Stimulated activated CD4-positive, alpha-beta T cell treated with anti-CD3 and anti-CD28 coated beads, Interleukin-15, amount 100 ng/mL, for 1 hour (primary cell): ENCODE measurements at regions not wholly inside any gene's neighbourhood (a gene's known extent, or its start where the extent isn't known, plus 50 kb on each side); places are given as distances from the start of the nearest gene placed in this dataset.

Experiments used
- DNase-seq, 2 donors: peaks; one replicate each; pipeline ENCODE4 v3.0.0-alpha.2; 2020; ENCODE audit warnings: low read depth in 1 of 2, low spot score in 1 of 2

DNA sequence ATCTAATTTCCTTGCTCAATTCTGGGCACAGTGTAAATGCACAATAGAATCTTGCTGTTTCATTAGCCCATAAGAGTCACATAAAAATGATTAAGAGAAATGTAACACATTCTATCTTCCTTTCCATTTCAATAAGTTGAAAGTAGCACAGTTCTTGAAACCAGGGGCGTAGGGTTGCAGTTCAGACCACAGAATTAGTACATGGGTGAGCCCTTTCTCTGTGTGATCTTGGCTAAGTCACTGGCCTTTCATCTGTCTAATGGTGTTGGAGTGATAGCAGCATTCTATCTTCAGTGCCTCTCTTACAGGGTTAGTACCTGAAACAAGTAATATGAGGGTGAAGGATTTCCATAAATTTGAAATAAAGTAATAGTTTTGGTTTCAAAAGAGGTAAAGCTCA lies 445.3 kb upstream of the ZNF462 start:
- no peak for DNase-seq

DNA sequence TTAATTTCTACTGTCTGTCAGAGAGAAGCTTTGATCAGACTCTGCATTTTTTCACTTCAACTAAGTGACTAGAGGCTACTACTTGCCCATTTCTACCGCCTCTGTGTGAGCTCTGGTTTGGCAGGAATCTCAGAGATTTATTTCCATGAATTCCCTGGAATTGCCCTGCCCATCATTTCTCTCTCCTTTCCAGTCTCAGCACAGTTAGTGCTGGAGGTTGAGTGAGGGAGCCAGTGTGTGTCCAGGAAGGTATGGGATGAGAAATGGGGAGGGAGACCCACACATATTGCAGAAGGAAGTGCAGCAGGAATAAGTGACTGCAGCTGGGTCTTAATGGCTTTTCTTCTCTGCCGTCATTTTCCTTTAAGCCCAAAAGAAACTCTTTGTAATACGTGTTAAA lies 443.1 kb upstream of the ZNF462 start:
- no peak for DNase-seq

- no peak for DNase-seq
Measured at GRCh38 chr9:106420511-106420944, 442.4 kb upstream of the ZNF462 start.

DNA sequence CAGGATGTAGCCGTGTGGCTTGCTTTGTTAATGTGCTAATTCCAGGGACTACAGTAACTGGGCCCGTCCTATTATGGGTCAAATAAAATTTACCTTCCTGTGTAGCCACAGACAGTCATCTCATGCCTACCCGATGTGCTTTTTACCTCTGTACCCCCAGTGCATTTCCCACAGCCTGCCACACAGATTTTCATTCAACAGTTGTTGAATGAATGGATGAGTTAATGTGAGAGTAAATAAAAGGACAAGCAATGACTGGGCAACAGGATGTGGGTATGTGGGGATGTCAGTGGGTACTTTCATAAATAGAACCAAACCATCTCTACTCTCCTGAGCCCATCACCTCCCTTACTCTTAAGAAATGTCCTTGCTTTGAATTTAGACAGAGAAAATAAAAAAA lies 441.2 kb upstream of the ZNF462 start:
- DNase-seq, result no peak

- DNase-seq, result no peak
Measured at GRCh38 chr9:106423575-106423974, 439.4 kb upstream of the ZNF462 start.

DNA sequence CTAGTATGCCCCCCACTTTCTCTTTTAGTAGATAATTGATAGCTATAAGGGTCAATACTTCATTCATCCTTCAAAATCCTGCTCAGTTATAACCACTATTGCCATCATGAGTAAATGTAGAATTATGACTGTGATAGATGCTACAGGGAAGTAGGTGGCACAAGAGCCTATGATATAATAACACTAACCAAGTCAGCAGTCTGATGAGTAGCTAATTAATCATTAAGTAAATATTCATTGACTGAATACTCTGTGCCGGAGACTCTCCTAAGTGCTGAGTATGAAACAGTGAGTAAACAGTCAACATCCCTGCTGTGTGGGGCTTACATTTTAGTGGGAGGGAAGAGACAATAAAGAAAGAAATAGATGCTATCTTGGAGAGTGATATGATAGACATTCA lies 430.3 kb upstream of the ZNF462 start:
- no peak for DNase-seq

GRCh38 chr9:106438928-106439327 lies 424.0 kb upstream of the ZNF462 start:
- no peak for DNase-seq

GRCh38 chr9:106441283-106441682 lies 421.7 kb upstream of the ZNF462 start:
- DNase-seq, result no peak

DNA sequence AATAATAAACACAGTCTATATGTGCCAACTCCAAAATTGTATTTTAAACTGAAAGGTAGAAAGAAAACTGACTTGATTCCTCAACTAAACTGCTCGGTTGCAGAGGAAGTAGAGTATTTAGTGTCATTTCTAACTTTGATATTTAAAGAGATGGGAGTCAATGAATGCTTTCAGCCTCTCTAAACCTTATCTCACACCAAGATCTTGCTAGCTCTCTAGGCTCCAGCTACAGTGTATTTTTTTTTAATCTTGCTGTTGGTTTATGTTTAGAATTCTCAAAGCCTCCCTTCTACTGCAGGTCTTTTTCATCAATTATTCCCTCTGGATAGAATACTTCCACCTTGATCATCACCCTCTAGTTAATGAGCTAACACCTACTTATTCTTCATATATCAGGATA lies 419.4 kb upstream of the ZNF462 start:
- DNase-seq, result no peak

- DNase-seq, result no peak
Measured at GRCh38 chr9:106445107-106445506, 417.9 kb upstream of the ZNF462 start.

- no peak for DNase-seq
Measured at GRCh38 chr9:106449336-106449927, 413.5 kb upstream of the ZNF462 start.

DNA sequence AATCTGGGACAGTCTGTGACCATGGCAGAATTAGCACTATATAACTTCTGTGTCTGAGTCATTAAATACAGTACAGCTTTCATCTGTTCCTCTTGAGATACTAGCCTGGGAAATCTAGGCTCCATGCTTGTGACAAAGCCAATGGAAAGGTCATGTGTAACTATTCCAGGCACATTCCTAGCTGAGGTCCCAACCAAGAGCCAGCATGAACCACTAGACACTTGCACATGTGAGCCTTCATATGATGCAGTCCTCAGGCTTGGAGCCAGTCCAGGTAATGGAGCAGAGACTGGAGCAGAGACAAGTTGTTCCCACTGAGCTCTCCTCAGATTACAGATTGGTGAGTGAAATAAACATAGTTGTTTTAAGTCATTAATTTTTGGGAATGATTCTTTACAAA lies 412.4 kb upstream of the ZNF462 start:
- DNase-seq, result no peak

DNA sequence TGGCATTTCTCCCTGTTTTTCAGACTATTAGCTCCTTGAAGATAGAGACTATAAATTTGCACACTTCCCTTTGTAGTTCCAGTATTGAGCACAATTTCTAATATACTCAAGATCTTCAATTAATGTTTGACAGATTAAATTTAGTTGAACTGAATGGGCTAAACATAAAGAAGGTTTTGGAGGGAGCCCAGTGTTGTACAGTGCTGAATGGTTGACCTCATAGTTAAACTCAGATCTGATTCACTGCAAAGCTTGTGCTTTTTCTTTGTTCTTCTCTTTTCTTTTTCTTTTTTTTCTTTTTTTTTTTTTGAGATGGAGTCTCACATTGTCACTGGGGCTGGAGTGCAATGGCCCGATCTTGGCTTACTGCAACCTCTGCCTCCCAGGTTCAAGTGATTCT lies 411.7 kb upstream of the ZNF462 start:
- no peak for DNase-seq

DNA sequence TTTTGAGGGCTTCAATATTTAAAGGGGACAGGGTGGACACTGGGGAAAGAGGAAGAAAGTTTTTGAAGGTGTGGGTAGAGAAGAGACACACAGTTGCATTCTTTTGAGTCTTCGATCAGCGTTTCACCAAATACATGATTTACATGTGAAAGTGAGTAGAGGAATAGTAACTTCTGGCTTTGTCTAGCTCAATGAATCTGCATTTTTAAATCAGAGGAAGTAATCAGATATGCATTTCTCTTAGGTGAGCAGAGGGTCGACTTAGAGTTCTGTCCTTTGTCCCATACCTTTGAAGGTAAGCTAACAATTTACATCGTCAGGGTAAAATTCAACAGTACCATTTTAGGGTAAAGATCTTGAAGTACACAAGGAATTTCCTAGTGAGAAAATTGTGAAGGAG lies 406.4 kb upstream of the ZNF462 start:
- DNase-seq, result no peak

DNA sequence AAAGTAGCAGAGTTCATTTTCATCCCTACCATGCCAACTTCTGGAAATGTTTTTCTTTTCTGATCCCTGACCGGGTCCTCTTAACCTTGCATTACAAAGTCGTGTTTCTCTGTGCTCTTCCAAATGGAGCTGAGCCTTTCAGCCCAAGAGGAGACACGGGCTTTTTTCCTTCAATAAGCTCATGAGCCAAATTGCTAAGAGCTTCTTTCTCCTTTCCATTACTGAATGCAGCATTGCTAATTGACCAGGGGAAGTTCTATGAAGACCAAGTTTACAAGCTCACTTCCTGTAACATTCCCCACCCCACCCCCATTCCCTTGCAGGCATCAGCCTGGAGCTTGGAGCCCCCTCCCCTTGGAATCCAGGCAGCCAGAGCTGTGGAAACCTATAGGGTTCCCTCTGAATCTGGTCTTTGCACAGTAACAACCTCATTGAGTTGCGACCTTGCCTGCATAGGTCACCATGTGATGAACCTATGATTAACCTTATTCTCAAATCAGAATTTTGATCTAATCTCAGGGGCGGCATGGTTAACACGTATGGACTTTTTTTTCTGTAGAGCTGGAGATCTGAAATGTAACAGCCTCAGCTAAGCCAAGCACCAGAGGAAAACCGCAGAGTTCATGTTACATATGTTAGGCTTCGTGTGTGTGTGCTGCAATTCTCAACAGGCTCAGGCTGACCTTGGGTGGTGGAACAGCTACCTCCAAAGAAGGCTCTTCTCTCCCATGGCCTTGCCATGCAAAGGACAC lies 395.7 kb upstream of the ZNF462 start:
- DNase-seq, result no peak

DNA sequence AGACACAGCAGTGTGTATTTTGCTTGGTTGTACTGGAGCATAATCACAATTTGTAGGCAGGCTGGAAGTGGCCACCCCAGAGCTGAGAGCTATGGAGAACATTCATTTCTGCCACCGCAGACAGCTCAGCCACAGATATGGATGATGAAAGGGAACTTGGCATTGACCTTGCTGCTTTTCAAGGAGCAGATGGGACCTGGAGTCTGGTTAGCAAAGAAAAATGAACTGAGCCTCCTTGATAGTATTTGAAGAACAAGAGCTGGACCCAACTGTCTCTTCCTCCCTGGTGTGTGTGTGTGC lies 395.2 kb upstream of the ZNF462 start:
- DNase-seq, result no peak

DNA sequence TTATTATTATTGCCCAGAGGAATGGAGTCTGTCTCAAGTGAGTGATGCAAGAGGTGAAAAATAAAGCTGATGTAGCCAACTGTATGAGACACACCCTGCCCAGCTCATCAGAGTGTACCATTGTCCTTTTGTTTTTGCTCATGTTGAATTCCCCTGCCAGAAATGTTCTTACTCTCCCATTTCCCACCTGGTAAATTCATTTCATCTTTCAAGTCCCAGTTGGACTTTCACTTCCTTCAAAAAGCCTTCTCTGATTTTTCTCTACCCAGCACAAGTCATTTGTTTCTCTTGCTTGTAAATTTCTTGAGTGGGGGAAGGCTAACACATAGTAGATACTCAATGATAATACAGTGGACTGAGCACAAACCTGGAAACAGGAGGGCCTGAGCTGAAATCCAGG lies 394.5 kb upstream of the ZNF462 start:
- no peak for DNase-seq

DNA sequence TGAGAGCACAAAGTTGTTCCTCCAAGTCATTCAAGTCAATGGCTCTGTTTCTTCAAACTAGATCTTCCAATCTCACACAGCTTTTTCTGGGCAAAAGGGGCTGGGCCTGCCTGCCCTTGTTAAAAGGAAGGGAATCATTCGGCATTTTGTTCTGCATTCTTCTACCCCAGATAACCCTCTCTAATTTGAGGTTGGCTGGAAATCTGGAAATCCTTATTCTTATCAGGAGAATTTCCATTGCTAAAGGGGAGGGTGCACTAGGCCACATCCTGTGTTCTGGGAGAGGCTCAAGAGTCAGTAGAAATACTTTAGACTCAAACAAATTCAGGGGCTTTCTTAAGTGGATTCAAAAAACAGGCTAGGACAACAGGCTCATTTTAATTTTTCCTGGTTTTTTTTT lies 384.7 kb upstream of the ZNF462 start:
- DNase-seq, result no peak

DNA sequence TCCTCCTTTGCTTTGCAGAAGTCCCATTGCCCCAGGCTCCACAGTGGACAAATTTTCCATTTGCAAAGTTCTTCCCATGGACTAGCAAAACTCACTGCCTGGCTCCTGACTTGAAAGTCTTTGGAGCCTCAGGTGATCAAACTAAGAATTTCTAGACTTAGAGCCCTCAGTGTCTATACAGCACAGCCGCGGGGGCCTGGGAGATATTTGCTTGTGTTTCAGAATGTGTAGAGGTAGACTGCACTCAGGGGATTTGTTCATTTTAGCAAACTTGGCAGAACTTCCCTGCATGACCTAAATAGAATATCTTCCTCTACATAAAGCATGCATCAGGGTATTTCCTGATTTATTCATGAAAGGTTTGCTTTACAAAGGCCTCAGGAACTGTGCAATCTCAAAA lies 384.2 kb upstream of the ZNF462 start:
- DNase-seq, result no peak

GRCh38 chr9:106479679-106480078 lies 383.3 kb upstream of the ZNF462 start:
- DNase-seq, result no peak

DNA sequence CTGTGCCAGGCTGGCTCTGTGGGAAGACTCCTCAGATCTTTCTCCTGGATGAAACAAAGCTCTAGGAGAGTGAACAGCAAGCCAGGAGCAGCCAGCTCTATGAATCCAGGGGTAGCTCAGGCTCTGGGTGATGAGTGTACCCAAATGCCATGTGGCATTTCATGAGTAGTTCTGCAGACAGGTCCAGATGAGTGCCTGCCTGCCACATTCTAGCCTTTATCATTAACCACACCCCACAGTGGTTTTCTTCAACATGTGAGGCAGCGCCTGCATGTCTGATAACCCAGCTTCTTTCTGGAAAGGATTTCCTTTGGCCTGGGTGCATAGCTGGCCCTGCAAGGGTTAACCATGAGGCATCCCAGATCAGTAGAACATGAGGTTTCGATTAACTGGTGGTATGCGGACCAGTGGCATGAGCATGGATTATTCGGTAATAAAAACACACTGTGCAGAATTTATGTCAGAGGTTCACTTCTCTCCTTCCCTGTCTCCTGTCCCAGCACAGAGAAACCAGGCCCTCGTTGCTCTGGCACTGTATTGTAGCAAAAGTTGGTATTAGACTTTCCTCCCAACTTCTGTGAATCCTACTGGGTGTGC lies 381.9 kb upstream of the ZNF462 start:
- no peak for DNase-seq

DNA sequence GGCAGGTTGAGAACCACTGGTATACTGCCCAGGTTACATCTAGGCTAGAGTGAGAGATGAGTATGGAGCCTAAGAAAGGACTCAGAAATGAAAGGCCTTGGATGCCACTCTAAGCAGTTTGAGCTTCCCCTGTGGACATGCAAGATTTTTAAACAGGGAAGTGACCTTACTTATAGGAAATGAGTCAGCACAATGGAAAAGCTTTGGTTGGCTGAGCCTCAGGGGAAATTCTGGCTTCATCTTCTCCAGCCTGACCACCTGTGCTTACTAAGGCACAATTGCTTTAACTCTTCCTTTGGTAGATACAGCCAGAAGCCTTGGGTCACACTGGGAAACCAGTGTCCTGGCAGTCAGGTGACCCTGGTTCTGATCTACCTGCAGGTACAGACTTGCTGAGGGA lies 380.2 kb upstream of the ZNF462 start:
- DNase-seq, result no peak

GRCh38 chr9:106486685-106487084 lies 376.3 kb upstream of the ZNF462 start:
- no peak for DNase-seq
